GM21576 (cell line): ENCODE measurements at regions not wholly inside any gene's neighbourhood (a gene's known extent, or its start where the extent isn't known, plus 50 kb on each side); places are given as distances from the start of the nearest gene placed in this dataset.
"Not testable (repeated sequence)": the region's sequence is repeated elsewhere in the genome, so short reads cannot be mapped to it uniquely, and the experiment has no call there.

Experiments used
- ATAC-seq: cut with Tn5 transposase; IDR thresholded peaks from one replicate; pipeline ENCODE4 v1.9.1; 2021; ENCODE audit warnings: mild to moderate bottlenecking, moderate library complexity; ENCODE audit not compliant: unreplicated experiment

DNA sequence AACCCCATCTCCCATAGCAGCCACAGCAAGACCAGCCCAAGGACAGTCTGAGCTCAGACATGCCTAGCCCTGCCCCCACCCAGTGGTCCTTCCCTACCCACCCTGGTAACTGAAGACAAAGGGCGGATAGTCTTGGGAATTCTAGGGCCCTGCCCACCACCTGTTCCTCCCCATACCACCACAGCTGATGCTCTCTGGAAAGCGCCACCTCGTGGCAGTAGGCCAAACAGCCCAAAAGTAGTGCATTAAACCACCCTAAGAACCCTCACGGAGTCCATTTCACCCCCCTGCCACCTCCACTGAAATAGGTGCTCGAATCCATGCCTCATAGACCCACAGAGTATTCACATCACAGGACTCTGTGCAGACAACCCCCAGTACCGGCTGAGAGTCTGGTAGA, 1021.4 kb downstream of the CDH8 start:
- no peak for ATAC-seq

- ATAC-seq: no peak
Measured at GRCh38 chr16:61007694-61008093, 1028.5 kb downstream of the CDH8 start.

GRCh38 chr16:61005952-61006351, 1030.3 kb downstream of the CDH8 start:
- no peak for ATAC-seq

GRCh38 chr16:61002479-61003204, 1033.6 kb downstream of the CDH8 start:
- no peak for ATAC-seq

DNA sequence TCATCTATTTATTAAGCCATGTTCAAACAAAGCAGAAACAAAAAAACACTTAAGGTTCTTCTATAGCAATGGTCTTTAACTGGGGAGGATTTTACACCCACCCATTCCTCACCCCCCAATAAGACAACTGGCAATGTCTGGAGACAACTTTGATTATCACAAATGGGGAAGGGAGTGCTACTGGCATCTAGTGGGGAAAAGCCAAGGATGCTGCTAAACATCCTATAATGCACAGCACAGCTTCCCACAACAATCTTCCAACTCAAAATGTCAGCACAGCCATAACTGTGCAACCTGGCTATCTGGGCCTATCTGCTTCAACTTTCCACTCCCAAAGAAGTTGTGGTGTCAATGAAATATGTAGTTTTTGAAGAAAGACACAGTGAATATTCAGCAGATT, 1044.4 kb downstream of the CDH8 start:
- ATAC-seq: no peak

DNA sequence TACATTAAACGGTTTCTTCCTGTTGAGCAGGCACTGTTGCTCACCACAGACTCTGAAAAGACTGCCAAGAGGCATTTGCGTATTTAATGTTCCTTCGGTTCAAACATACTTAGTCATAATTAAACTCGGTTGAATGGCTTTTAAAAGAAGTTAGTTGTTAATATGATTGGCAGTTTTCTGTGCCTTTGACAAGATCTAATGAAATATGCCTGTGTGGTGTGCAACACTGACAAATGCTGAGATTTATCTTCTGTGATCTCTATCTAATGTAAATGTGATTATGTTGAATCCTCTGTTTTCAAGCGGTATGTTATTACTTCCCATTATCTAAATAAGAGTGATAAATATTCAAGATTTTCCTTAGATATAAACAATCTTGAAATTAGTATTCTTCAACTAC, 1046.6 kb downstream of the CDH8 start:
- no peak for ATAC-seq

- no peak for ATAC-seq
Measured at GRCh38 chr16:60979119-60979518, 1057.1 kb downstream of the CDH8 start.

GRCh38 chr16:60949800-60950199, 1086.4 kb downstream of the CDH8 start:
- no peak for ATAC-seq

- no peak for ATAC-seq
Measured at GRCh38 chr16:60945225-60945624, 1091.0 kb downstream of the CDH8 start.

GRCh38 chr16:60936189-60936588, 1100.0 kb downstream of the CDH8 start:
- not testable (repeated sequence) for ATAC-seq

- ATAC-seq: no peak
Measured at GRCh38 chr16:60932600-60932999, 1103.6 kb downstream of the CDH8 start.

- ATAC-seq: no peak
Measured at GRCh38 chr16:60930291-60930690, 1105.9 kb downstream of the CDH8 start.

DNA sequence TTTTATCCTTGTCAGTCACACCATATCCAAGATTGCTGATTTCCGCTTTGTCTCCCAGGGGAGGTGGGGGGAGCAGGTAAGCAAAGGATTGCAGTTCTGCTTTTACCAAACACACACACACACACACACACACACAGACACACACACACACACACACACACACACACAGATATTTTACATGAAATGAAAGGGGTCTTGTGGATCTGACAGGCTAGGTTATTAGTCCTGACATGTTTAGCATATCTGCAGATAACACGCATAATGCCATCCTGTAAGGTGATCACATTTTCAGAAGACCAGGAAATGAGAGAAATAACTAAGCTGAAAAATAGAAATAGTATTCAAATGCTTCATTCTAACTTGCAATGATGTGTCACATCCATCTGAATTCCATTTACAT, 1113.3 kb downstream of the CDH8 start:
- no peak for ATAC-seq

DNA sequence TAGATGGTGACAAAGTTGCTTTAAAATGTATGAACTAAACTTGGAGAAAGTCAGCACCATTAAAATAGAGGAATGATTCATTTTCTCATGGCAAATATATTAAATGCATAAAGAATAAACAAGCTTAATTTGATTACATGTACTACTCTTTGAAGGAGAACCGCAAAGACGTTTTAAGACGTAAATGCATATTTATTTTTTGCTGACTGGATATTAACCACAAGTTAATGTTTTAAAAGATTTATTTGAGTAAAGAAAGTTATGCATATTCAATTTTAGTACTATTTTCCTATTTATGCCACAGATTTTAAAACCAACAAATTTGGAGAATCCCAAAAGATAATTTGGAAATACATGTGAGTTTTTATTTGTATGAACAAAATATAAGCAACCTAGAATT, 1121.9 kb downstream of the CDH8 start:
- no peak for ATAC-seq

GRCh38 chr16:60907645-60908044, 1128.6 kb downstream of the CDH8 start:
- no peak for ATAC-seq

DNA sequence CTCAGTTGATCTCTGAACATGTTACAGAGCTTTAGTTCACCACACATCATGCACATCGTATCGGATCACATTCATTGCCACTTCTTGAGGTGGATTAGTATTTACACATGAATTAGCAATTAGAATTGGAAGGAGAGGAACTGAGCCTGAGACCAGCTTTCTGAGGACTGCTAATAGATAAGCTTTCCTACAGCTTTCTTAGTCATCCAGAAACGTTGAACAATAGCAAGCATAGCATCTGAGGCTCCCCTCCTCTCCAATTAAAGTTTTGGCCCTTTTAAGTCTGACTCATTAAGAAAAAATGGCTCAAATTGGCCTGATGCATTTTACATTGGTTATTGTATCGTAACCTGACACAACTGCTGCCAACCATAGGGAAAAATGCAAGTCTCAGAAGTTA, 1130.4 kb downstream of the CDH8 start:
- no peak for ATAC-seq

- no peak for ATAC-seq
Measured at GRCh38 chr16:60902114-60902513, 1134.1 kb downstream of the CDH8 start.

- no peak for ATAC-seq
Measured at GRCh38 chr16:60882816-60883215, 1153.4 kb downstream of the CDH8 start.

GRCh38 chr16:60852635-60853034, 1183.6 kb downstream of the CDH8 start:
- no peak for ATAC-seq

- ATAC-seq: no peak
Measured at GRCh38 chr16:60821661-60822060, 1214.6 kb downstream of the CDH8 start.

- ATAC-seq: no peak
Measured at GRCh38 chr16:60820361-60820760, 1215.9 kb downstream of the CDH8 start.

GRCh38 chr16:60818465-60818864, 1217.8 kb downstream of the CDH8 start:
- ATAC-seq: no peak

- ATAC-seq: no peak
Measured at GRCh38 chr16:60816461-60816860, 1219.8 kb downstream of the CDH8 start.
